AG04449 (cell line): ENCODE measurements at regions not wholly inside any gene's neighbourhood (a gene's known extent, or its start where the extent isn't known, plus 50 kb on each side); places are given as distances from the start of the nearest gene placed in this dataset.

Experiments
- CTCF ChIA-PET: fragments of 350-600 bp; formaldehyde crosslinking; extraction: SDS; loops from one replicate; lab custom pipeline; 2021; ENCODE audit warnings: antibody characterized with exemption; lab: Yijun Ruan, JAX
- POLR2A ChIA-PET: fragments of 400-600, 350-600 bp; formaldehyde crosslinking; extraction: SDS; loops from one replicate; lab custom pipeline; 2020; ENCODE audit warnings: antibody characterized with exemption, inconsistent platforms; lab: Yijun Ruan, JAX
- DNase-seq: peaks from one replicate; pipeline ENCODE4 v3.0.0-alpha.2; 2010; ENCODE audit warnings: low read depth, low spot score
- H3K4me3 ChIP-seq: 2 replicates; pipeline ENCODE4 v1.5.1; 2011; ENCODE audit warnings: low read depth, mild to moderate bottlenecking, control low read depth, low read length
- TF ChIP-seq, protein P1 (sequence below): IDR thresholded peaks from one replicate; pipeline ENCODE4 v1.5.1; 2011; ENCODE audit warnings: mild to moderate bottlenecking, moderate library complexity, low read length, control low read depth, inconsistent platforms; ENCODE audit not compliant: insufficient read depth; ENCODE audit errors: missing control alignments

- ChIA-PET CTCF (no interaction called here), POLR2A (interaction anchor here (0.6 kb wide), 1 partner anchor 1472 kb away, joined by 3 read pairs; no protein-coding TSS in a partner anchor)
- H3K4me3 ChIP-seq = no peak overlapping the region
- DNase-seq = no peak
- TF ChIP-seq, protein P1, sequence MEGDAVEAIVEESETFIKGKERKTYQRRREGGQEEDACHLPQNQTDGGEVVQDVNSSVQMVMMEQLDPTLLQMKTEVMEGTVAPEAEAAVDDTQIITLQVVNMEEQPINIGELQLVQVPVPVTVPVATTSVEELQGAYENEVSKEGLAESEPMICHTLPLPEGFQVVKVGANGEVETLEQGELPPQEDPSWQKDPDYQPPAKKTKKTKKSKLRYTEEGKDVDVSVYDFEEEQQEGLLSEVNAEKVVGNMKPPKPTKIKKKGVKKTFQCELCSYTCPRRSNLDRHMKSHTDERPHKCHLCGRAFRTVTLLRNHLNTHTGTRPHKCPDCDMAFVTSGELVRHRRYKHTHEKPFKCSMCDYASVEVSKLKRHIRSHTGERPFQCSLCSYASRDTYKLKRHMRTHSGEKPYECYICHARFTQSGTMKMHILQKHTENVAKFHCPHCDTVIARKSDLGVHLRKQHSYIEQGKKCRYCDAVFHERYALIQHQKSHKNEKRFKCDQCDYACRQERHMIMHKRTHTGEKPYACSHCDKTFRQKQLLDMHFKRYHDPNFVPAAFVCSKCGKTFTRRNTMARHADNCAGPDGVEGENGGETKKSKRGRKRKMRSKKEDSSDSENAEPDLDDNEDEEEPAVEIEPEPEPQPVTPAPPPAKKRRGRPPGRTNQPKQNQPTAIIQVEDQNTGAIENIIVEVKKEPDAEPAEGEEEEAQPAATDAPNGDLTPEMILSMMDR = no peak
These were observed 349.7 kb downstream of the LMX1A start for GRCh38 chr1:165006831-165007230.

DNA sequence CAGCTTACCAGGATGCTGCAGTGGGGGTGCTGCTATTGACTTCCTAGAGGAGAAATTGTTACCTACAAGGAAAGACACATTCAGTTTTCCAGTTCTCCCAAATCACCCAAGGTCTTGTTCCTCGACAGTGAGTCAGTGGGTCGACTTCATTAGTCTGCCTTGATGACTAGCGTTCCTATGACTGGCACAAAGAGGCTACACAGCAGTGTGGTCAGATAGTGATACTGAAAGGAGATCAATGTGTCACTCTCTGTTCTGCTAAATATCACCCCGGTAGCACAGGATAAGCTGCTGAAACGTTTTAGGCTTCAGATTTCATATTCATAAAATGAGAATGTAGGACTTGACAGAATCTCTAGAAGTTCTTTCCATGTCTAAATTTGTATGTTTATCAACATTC, 357.4 kb downstream of the LMX1A start:
- ChIA-PET POLR2A (no interaction called here), CTCF (no interaction called here)
- H3K4me3 ChIP-seq = no peak overlapping the region
- no peak for DNase-seq
- TF ChIP-seq, protein P1 = no peak

DNA sequence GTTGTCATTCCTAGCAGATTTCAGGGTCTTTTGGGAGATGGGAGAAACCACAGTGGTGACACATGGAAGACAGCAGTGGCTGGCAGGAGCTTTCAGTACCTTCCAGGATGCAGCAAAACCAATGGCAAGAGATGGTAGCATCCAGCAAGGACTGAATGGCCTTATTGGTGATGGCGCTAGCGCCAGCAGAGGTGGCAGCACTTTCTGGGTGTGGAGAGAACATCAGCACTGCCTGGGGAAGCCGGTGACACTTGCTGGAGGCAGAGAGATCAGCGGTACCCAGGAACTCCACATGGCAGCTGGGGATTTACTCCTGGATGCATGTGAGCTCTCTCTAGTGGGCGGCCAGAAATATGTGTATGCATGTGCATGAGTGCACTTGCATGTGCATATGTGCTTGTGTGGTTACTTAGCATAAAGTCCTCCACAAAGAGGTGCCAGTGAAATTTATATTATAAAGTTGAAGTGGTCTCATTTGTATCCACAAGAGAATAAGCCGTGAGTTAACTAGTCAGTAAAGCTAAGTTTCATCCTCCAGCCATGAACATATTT, 364.7 kb downstream of the LMX1A start:
- POLR2A ChIA-PET = no interaction called here
- CTCF ChIA-PET = no interaction called here

GRCh38 chr1:164983023-164983650, 373.4 kb downstream of the LMX1A start:
- CTCF ChIA-PET = no interaction called here
- no peak for DNase-seq
- TF ChIP-seq, protein P1 = no peak

More for the DNA sequence above, 364.7 kb downstream of the LMX1A start:
- H3K4me3 ChIP-seq = no peak overlapping the region
- TF ChIP-seq, protein P1 = no peak
- DNase-seq = no peak

GRCh38 chr1:164982545-164982944, 374.0 kb downstream of the LMX1A start:
- ChIA-PET CTCF (no interaction called here), POLR2A (no interaction called here)
- no peak overlapping the region for H3K4me3 ChIP-seq
- TF ChIP-seq, protein P1 = no peak
- no peak for DNase-seq

More at GRCh38 chr1:164983023-164983650, 373.4 kb downstream of the LMX1A start:
- POLR2A ChIA-PET = no interaction called here
- H3K4me3 ChIP-seq = no peak overlapping the region

GRCh38 chr1:164977561-164977960, 379.0 kb downstream of the LMX1A start:
- CTCF ChIA-PET = no interaction called here
- POLR2A ChIA-PET = no interaction called here
- no peak overlapping the region for H3K4me3 ChIP-seq
- TF ChIP-seq, protein P1 = no peak
- no peak for DNase-seq
